PFSK-1 (cell line): ENCODE measurements at regions not wholly inside any gene's neighbourhood (a gene's known extent, or its start where the extent isn't known, plus 50 kb on each side); places are given as distances from the start of the nearest gene placed in this dataset.

Experiments
- POLR2AphosphoS5 ChIP-seq: IDR thresholded peaks from 2 replicates; pipeline ENCODE4 v1.6.1; 2012; ENCODE audit warnings: low read depth, mild to moderate bottlenecking, control low read depth, low read length, moderate library complexity
- SIN3A ChIP-seq: IDR thresholded peaks from 2 replicates; pipeline ENCODE4 v1.6.1; 2012; ENCODE audit warnings: mild to moderate bottlenecking, low read length, moderate library complexity, borderline replicate concordance; ENCODE audit not compliant: insufficient read depth
- TF ChIP-seq, protein P1 (sequence below), 2 experiments: IDR thresholded peaks; 2 replicates each; pipeline versions ENCODE4 v1.6.1 to v1.8.0; 2011 to 2012; ENCODE audit warnings: low read depth in 2 of 2, low read length in 2 of 2, control low read depth in 1 of 2, inconsistent platforms in 1 of 2, mild to moderate bottlenecking in 1 of 2, moderate library complexity in 1 of 2; ENCODE audit not compliant: insufficient read depth in 1 of 2

DNA sequence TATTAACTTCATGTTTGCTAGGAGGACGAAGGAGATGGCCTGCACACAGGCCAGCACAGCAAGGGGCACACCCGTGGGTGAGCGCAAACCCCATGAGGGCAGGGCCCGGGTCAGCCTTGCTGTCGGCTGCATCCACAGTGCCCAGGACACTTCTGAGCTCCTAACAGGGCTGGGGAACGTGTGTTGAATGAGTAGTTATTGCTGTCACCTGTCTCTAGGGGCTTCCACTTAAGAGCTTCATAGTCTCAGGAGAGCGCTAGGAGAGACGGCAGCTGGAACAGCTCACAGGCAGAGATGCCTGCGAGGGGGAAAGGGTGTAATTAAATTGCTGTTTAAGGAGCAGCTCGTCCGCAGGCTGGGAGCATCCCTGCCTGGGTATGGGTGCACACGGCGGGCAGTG lies 91.4 kb upstream of the NEURL1B start:
- TF ChIP-seq POLR2AphosphoS5 (no peak), SIN3A (no peak)
- TF ChIP-seq, protein P1, sequence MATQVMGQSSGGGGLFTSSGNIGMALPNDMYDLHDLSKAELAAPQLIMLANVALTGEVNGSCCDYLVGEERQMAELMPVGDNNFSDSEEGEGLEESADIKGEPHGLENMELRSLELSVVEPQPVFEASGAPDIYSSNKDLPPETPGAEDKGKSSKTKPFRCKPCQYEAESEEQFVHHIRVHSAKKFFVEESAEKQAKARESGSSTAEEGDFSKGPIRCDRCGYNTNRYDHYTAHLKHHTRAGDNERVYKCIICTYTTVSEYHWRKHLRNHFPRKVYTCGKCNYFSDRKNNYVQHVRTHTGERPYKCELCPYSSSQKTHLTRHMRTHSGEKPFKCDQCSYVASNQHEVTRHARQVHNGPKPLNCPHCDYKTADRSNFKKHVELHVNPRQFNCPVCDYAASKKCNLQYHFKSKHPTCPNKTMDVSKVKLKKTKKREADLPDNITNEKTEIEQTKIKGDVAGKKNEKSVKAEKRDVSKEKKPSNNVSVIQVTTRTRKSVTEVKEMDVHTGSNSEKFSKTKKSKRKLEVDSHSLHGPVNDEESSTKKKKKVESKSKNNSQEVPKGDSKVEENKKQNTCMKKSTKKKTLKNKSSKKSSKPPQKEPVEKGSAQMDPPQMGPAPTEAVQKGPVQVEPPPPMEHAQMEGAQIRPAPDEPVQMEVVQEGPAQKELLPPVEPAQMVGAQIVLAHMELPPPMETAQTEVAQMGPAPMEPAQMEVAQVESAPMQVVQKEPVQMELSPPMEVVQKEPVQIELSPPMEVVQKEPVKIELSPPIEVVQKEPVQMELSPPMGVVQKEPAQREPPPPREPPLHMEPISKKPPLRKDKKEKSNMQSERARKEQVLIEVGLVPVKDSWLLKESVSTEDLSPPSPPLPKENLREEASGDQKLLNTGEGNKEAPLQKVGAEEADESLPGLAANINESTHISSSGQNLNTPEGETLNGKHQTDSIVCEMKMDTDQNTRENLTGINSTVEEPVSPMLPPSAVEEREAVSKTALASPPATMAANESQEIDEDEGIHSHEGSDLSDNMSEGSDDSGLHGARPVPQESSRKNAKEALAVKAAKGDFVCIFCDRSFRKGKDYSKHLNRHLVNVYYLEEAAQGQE (IDR thresholded peaks at IDR 0.05; ENCODE audit: insufficient read depth in 1 of 2, low read depth in 2 of 2, low read length in 2 of 2), result no peak
